ENCODE measurements at regions not wholly inside any gene's neighbourhood (a gene's known extent, or its start where the extent isn't known, plus 50 kb on each side); places are given as distances from the start of the nearest gene placed in this dataset.

- Histone ChIP-seq H4K20me1 (ENCODE audit: insufficient read depth, poor library complexity, severe bottlenecking) (no peaks in the 10 kb centered on the region), H3K36me3 (replicated peaks; ENCODE audit: insufficient read depth, low read depth) (no peaks in the 10 kb centered on the region), H3K4me1 (ENCODE audit: insufficient read depth) (peaks cover 4% of the 10 kb centered on the region), H3K79me2 (no peaks in the 10 kb centered on the region), H3K4me2 (no peak overlapping the region), H2AFZ (no peak overlapping the region), H3K9me2 (replicated peaks; ENCODE audit: insufficient read depth) (no peaks in the 10 kb centered on the region), H3K4me3 (no peak overlapping the region), H3K9me3 (ENCODE audit: low read depth) (no peaks in the 10 kb centered on the region), H3K27me3 (no peaks in the 10 kb centered on the region), H3K27ac (no peak overlapping the region)
- WGBS (ENCODE audit: low lambda C conversion rate, missing lambda C conversion rate), result 98% methylated on average over 8 of the region's 8 CpGs
- no peak for DNase-seq (ENCODE audit: low spot score)
- TF ChIP-seq EZH2 (IDR thresholded peaks at IDR 0.05; ENCODE audit: borderline replicate concordance) (no peak), CTCF (IDR thresholded peaks at IDR 0.05; ENCODE audit: poor library complexity) (no peak), EZH2phosphoT487 (IDR thresholded peaks at IDR 0.05; ENCODE audit: low read depth, severe bottlenecking, unreplicated experiment) (no peak)
Measured at GRCh38 chr14:61120576-61120975, 139.5 kb downstream of the SLC38A6 start.

GRCh38 chr14:61119006-61119405 lies 138.0 kb downstream of the SLC38A6 start:
- Histone ChIP-seq H3K9me2 (replicated peaks; ENCODE audit: insufficient read depth) (no peaks in the 10 kb centered on the region), H3K36me3 (replicated peaks; ENCODE audit: insufficient read depth, low read depth) (no peaks in the 10 kb centered on the region), H4K20me1 (ENCODE audit: insufficient read depth, poor library complexity, severe bottlenecking) (no peaks in the 10 kb centered on the region), H3K9me3 (ENCODE audit: low read depth) (no peaks in the 10 kb centered on the region), H3K79me2 (no peaks in the 10 kb centered on the region), H3K27ac (no peak overlapping the region), H3K4me3 (no peak overlapping the region), H3K4me2 (no peak overlapping the region), H2AFZ (no peak overlapping the region), H3K27me3 (no peaks in the 10 kb centered on the region), H3K4me1 (ENCODE audit: insufficient read depth) (no peaks in the 10 kb centered on the region)
- WGBS (ENCODE audit: low lambda C conversion rate, missing lambda C conversion rate), result 16% methylated on average over 1 of the region's 1 CpG
- DNase-seq (ENCODE audit: low spot score), result no peak
- TF ChIP-seq EZH2 (IDR thresholded peaks at IDR 0.05; ENCODE audit: borderline replicate concordance) (no peak), EZH2phosphoT487 (IDR thresholded peaks at IDR 0.05; ENCODE audit: low read depth, severe bottlenecking, unreplicated experiment) (no peak), CTCF (IDR thresholded peaks at IDR 0.05; ENCODE audit: poor library complexity) (no peak)

- Histone ChIP-seq H4K20me1 (ENCODE audit: insufficient read depth, poor library complexity, severe bottlenecking) (no peaks in the 10 kb centered on the region), H2AFZ (no peak overlapping the region), H3K36me3 (replicated peaks; ENCODE audit: insufficient read depth, low read depth) (no peaks in the 10 kb centered on the region), H3K79me2 (no peaks in the 10 kb centered on the region), H3K4me2 (no peak overlapping the region), H3K9me3 (ENCODE audit: low read depth) (no peaks in the 10 kb centered on the region), H3K27ac (no peak overlapping the region), H3K9me2 (replicated peaks; ENCODE audit: insufficient read depth) (no peaks in the 10 kb centered on the region), H3K27me3 (no peaks in the 10 kb centered on the region), H3K4me1 (ENCODE audit: insufficient read depth) (no peaks in the 10 kb centered on the region), H3K4me3 (no peak overlapping the region)
- WGBS (ENCODE audit: low lambda C conversion rate, missing lambda C conversion rate), result 96% methylated on average over 10 of the region's 10 CpGs
- no peak for TF ChIP-seq EZH2 (IDR thresholded peaks at IDR 0.05; ENCODE audit: borderline replicate concordance)
- TF ChIP-seq CTCF (IDR thresholded peaks at IDR 0.05; ENCODE audit: poor library complexity), result no peak
- no peak for TF ChIP-seq EZH2phosphoT487 (IDR thresholded peaks at IDR 0.05; ENCODE audit: low read depth, severe bottlenecking, unreplicated experiment)
- no peak for DNase-seq (ENCODE audit: low spot score)
Measured at GRCh38 chr14:61116369-61116768, 135.3 kb downstream of the SLC38A6 start.

Data from hepatocyte (in vitro differentiated cells).